ENCODE measurements at regions not wholly inside any gene's neighbourhood (a gene's known extent, or its start where the extent isn't known, plus 50 kb on each side); places are given as distances from the start of the nearest gene placed in this dataset.
"Not testable (repeated sequence)": the region's sequence is repeated elsewhere in the genome, so short reads cannot be mapped to it uniquely, and the experiment has no call there.

- no peak for DNase-seq
These were observed 123.4 kb upstream of the PDE1A start for GRCh38 chr2:182550234-182550633.

- not testable (repeated sequence) for DNase-seq
These were observed 125.4 kb upstream of the PDE1A start for GRCh38 chr2:182552232-182552631.

GRCh38 chr2:182552785-182553184 lies 125.9 kb upstream of the PDE1A start:
- not testable (repeated sequence) for DNase-seq

GRCh38 chr2:182553483-182553882 lies 126.6 kb upstream of the PDE1A start:
- no peak for DNase-seq

GRCh38 chr2:182554950-182555349 lies 128.1 kb upstream of the PDE1A start:
- DNase-seq, result no peak

GRCh38 chr2:182558564-182558963 lies 131.7 kb upstream of the PDE1A start:
- DNase-seq, result no peak

GRCh38 chr2:182559623-182560022 lies 132.8 kb upstream of the PDE1A start:
- no peak for DNase-seq

GRCh38 chr2:182565911-182566567 lies 139.2 kb upstream of the PDE1A start:
- no peak for DNase-seq

- no peak for DNase-seq
These were observed 142.5 kb upstream of the DNAJC10 start for GRCh38 chr2:182573553-182573952.

GRCh38 chr2:182577816-182578215 lies 138.2 kb upstream of the DNAJC10 start:
- DNase-seq, result no peak

GRCh38 chr2:182581196-182581935 lies 134.7 kb upstream of the DNAJC10 start:
- no peak for DNase-seq

GRCh38 chr2:182584462-182584861 lies 131.6 kb upstream of the DNAJC10 start:
- no peak for DNase-seq

GRCh38 chr2:182585001-182585400 lies 131.1 kb upstream of the DNAJC10 start:
- DNase-seq, result no peak

- DNase-seq, result no peak
These were observed 130.6 kb upstream of the DNAJC10 start for GRCh38 chr2:182585430-182585829.

GRCh38 chr2:182586426-182586825 lies 129.6 kb upstream of the DNAJC10 start:
- DNase-seq, result no peak

- no peak for DNase-seq
These were observed 128.2 kb upstream of the DNAJC10 start for GRCh38 chr2:182587831-182588230.

GRCh38 chr2:182589121-182589520 lies 126.9 kb upstream of the DNAJC10 start:
- no peak for DNase-seq

- DNase-seq, result no peak
These were observed 124.3 kb upstream of the DNAJC10 start for GRCh38 chr2:182591774-182592173.

GRCh38 chr2:182592691-182593393 lies 123.2 kb upstream of the DNAJC10 start:
- DNase-seq, result no peak

- no peak for DNase-seq
These were observed 122.6 kb upstream of the DNAJC10 start for GRCh38 chr2:182593394-182593975.

- no peak for DNase-seq
These were observed 121.8 kb upstream of the DNAJC10 start for GRCh38 chr2:182594286-182594685.

- no peak for DNase-seq
These were observed 120.4 kb upstream of the DNAJC10 start for GRCh38 chr2:182595650-182596049.

- DNase-seq, result no peak
These were observed 118.3 kb upstream of the DNAJC10 start for GRCh38 chr2:182597570-182598295.

Measured in activated T-cell treated with anti-CD3 and anti-CD28 coated beads, Interleukin-2, amount 50 U/mL, for 48 hours (primary cell).